DND-41 (cell line): ENCODE measurements at regions not wholly inside any gene's neighbourhood (a gene's known extent, or its start where the extent isn't known, plus 50 kb on each side); places are given as distances from the start of the nearest gene placed in this dataset.
"Not testable (repeated sequence)": the region's sequence is repeated elsewhere in the genome, so short reads cannot be mapped to it uniquely, and the experiment has no call there.

Experiments
- ATAC-seq: fragments of 200-7000 bp; cut with Tn5 transposase; 3 replicates; pipeline ENCODE4 v1.9.1; 2021; ENCODE audit warnings: low read depth; ENCODE audit not compliant: insufficient read depth
- DNase-seq: peaks from one replicate; pipeline ENCODE4 v3.0.0-alpha.2; 2020
- H2AFZ ChIP-seq: 2 replicates; pipeline ENCODE4 v1.6.0; 2012; ENCODE audit warnings: low read depth, low read length
- H3K27ac ChIP-seq: 2 replicates; pipeline ENCODE4 v1.5.1; 2012; ENCODE audit warnings: low read length, inconsistent platforms
- H3K27me3 ChIP-seq: fragments of 200-600 bp; sonication (generic); 2 replicates; pipeline ENCODE4 v1.6.0; 2012; ENCODE audit warnings: low read length, mild to moderate bottlenecking, inconsistent platforms; ENCODE audit not compliant: insufficient read depth, poor library complexity
- H3K36me3 ChIP-seq: 2 replicates; pipeline ENCODE4 v1.5.1; 2012; ENCODE audit warnings: low read length, inconsistent platforms; ENCODE audit not compliant: insufficient read depth
- H3K4me1 ChIP-seq: 2 replicates; pipeline ENCODE4 v1.5.1; 2012; ENCODE audit warnings: mild to moderate bottlenecking, low read length; ENCODE audit not compliant: insufficient read depth
- H3K4me2 ChIP-seq: 2 replicates; pipeline ENCODE4 v1.6.0; 2012; ENCODE audit warnings: mild to moderate bottlenecking, moderate library complexity, low read length, inconsistent platforms; ENCODE audit not compliant: insufficient read depth
- H3K4me3 ChIP-seq, 2 experiments: fragments of 200-600 bp in 1 of 2; shearing (Covaris generic) in 1 of 2; 2 replicates each; pipeline ENCODE4 v1.5.1; 2012 to 2016; ENCODE audit warnings: inconsistent platforms in 2 of 2, low read length in 2 of 2, mild to moderate bottlenecking in 2 of 2, low read depth in 1 of 2, moderate library complexity in 1 of 2
- H3K79me2 ChIP-seq: 2 replicates; pipeline ENCODE4 v1.6.0; 2012; ENCODE audit warnings: low read length, inconsistent platforms; ENCODE audit not compliant: insufficient read depth
- H3K9ac ChIP-seq: 2 replicates; pipeline ENCODE4 v1.6.0; 2012; ENCODE audit warnings: low read depth, mild to moderate bottlenecking, inconsistent platforms, low read length, moderate library complexity
- H3K9me3 ChIP-seq: 2 replicates; pipeline ENCODE4 v1.5.1; 2012; ENCODE audit warnings: low read length, moderate library complexity, mild to moderate bottlenecking, inconsistent platforms; ENCODE audit not compliant: insufficient read depth, severe bottlenecking
- H4K20me1 ChIP-seq: 2 replicates; pipeline ENCODE4 v1.6.0; 2012; ENCODE audit warnings: low read length; ENCODE audit not compliant: insufficient read depth
- CTCF ChIP-seq: IDR thresholded peaks from 2 replicates; pipeline ENCODE4 v1.5.1; 2012; ENCODE audit warnings: borderline replicate concordance, low read length, moderate library complexity, mild to moderate bottlenecking; ENCODE audit not compliant: poor library complexity, severe bottlenecking; ENCODE audit errors: extremely low read depth
- EZH2 ChIP-seq: IDR thresholded peaks from 3 replicates; pipeline ENCODE4 v1.6.1; 2012; ENCODE audit warnings: borderline replicate concordance, low read depth, mild to moderate bottlenecking, moderate library complexity, low read length, inconsistent platforms; ENCODE audit not compliant: severe bottlenecking

GRCh38 chr6:121594053-121594452, 158.6 kb downstream of the GJA1 start:
- H3K27ac ChIP-seq = no peak overlapping the region
- H3K4me1 ChIP-seq = no peaks in the 10 kb centered on the region
- no peak overlapping the region for H3K4me3 ChIP-seq
- H3K36me3 ChIP-seq = no peaks in the 10 kb centered on the region
- H4K20me1 ChIP-seq = no peaks in the 10 kb centered on the region
- DNase-seq = no peak
- no peak overlapping the region for H3K9ac ChIP-seq
- no peaks in the 10 kb centered on the region for H3K9me3 ChIP-seq
- no peak overlapping the region for H3K4me2 ChIP-seq
- ATAC-seq = no peak
- H2AFZ ChIP-seq = no peak overlapping the region
- H3K27me3 ChIP-seq = no peaks in the 10 kb centered on the region
- H3K79me2 ChIP-seq = no peaks in the 10 kb centered on the region
- TF ChIP-seq CTCF = no peak
- TF ChIP-seq EZH2 = no peak

- H3K4me3 ChIP-seq = no peak overlapping the region
- no peaks in the 10 kb centered on the region for H4K20me1 ChIP-seq
- no peak for TF ChIP-seq EZH2
- TF ChIP-seq CTCF = no peak
- no peaks in the 10 kb centered on the region for H3K79me2 ChIP-seq
- H3K4me1 ChIP-seq = no peaks in the 10 kb centered on the region
- no peak overlapping the region for H3K9ac ChIP-seq
- H2AFZ ChIP-seq = no peak overlapping the region
- no peak overlapping the region for H3K4me2 ChIP-seq
- DNase-seq (no peak), ATAC-seq (no peak)
- H3K9me3 ChIP-seq = no peaks in the 10 kb centered on the region
- no peaks in the 10 kb centered on the region for H3K36me3 ChIP-seq
- H3K27ac ChIP-seq = no peak overlapping the region
- no peaks in the 10 kb centered on the region for H3K27me3 ChIP-seq
Measured at GRCh38 chr6:121595646-121596045, 160.2 kb downstream of the GJA1 start.

DNA sequence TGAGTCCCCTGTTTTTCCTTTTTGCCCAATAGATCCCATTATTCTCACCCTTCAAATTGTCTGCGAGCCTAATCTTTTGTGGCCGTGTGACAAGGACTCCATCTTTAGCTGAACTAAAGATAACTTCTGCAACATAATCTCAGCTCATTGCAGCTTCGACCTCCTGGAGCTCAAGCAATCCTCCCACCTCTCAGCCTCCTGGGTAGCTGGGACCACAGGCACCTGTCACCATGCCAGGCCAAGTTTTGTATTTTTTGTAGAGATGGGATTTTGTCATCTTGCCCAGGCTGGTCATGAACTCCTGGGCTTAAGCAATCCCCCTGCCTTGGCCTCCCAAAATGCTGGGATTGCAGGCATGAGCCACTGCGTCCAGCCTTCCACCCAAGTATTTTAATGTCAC, 161.0 kb downstream of the GJA1 start:
- H3K4me3 ChIP-seq = no peak overlapping the region
- TF ChIP-seq CTCF (no peak), EZH2 (no peak)
- H3K36me3 ChIP-seq = no peaks in the 10 kb centered on the region
- H3K4me2 ChIP-seq = no peak overlapping the region
- no peak overlapping the region for H2AFZ ChIP-seq
- H3K9ac ChIP-seq = no peak overlapping the region
- DNase-seq = no peak
- no peaks in the 10 kb centered on the region for H3K9me3 ChIP-seq
- no peaks in the 10 kb centered on the region for H3K27me3 ChIP-seq
- no peak overlapping the region for H3K27ac ChIP-seq
- no peaks in the 10 kb centered on the region for H4K20me1 ChIP-seq
- H3K79me2 ChIP-seq = no peaks in the 10 kb centered on the region
- ATAC-seq = no peak
- no peaks in the 10 kb centered on the region for H3K4me1 ChIP-seq

GRCh38 chr6:121597654-121598053, 162.2 kb downstream of the GJA1 start:
- DNase-seq (no peak), ATAC-seq (no peak)
- Histone ChIP-seq H2AFZ (peak overlapping the region; percentile 53; the same call in 1 of the 2 replicates), H3K27me3 (no peaks in the 10 kb centered on the region), H3K9me3 (no peaks in the 10 kb centered on the region), H3K9ac (no peak overlapping the region), H3K4me1 (no peaks in the 10 kb centered on the region), H3K27ac (no peak overlapping the region), H3K36me3 (no peaks in the 10 kb centered on the region), H3K4me2 (no peak overlapping the region), H3K4me3 (no peak overlapping the region), H4K20me1 (no peaks in the 10 kb centered on the region), H3K79me2 (no peaks in the 10 kb centered on the region)
- TF ChIP-seq CTCF = no peak
- no peak for TF ChIP-seq EZH2

DNA sequence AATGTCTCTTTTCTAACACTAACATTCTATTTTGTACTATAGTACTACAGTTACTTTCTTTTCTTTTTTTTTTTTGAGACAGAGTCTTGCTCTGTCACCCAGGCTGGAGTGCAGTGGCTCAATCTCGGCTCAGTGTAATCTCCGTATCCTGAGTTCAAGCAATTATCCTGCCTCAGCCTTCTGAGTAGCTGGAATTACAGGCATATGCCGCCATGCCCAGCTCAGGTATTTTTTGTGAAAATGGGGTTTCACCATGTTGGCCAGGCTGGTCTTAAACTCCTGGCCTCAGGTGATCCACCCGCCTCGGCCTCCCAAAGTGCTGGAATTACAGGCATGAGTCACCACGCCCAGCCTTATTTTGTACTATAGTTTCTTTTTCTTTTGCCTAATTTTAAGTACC, 163.9 kb downstream of the GJA1 start:
- not testable (repeated sequence) for H3K9me3 ChIP-seq, H3K4me3 ChIP-seq, H3K9ac ChIP-seq, H3K36me3 ChIP-seq, H4K20me1 ChIP-seq, ATAC-seq, H3K4me1 ChIP-seq, DNase-seq, H3K27ac ChIP-seq, H3K4me2 ChIP-seq, H3K27me3 ChIP-seq, H3K79me2 ChIP-seq, H2AFZ ChIP-seq
